Mesothelial cell of epicardium (in vitro differentiated cells): ENCODE measurements at regions not wholly inside any gene's neighbourhood (a gene's known extent, or its start where the extent isn't known, plus 50 kb on each side); places are given as distances from the start of the nearest gene placed in this dataset.

Experiments used
- DNase-seq, 2 experiments: peaks; one replicate each; pipeline ENCODE4 v3.0.0; 2021; ENCODE audit warnings: low spot score in 2 of 2; ENCODE audit not compliant: unreplicated experiment in 2 of 2
- H3K27ac Mint-ChIP-seq: 2 replicates; pipeline ENCODE4 v1.8.0; 2021; ENCODE audit warnings: mixed read lengths
- H3K27me3 Mint-ChIP-seq: 2 replicates; pipeline ENCODE4 v1.8.0; 2021; ENCODE audit warnings: low read depth, mixed read lengths
- H3K36me3 Mint-ChIP-seq: 2 replicates; pipeline ENCODE4 v1.8.0; 2021; ENCODE audit warnings: mixed read lengths
- H3K4me1 Mint-ChIP-seq: 2 replicates; pipeline ENCODE4 v1.8.0; 2021; ENCODE audit warnings: mixed read lengths
- H3K4me3 Mint-ChIP-seq: 2 replicates; pipeline ENCODE4 v1.8.0; 2021; ENCODE audit warnings: mild to moderate bottlenecking, moderate library complexity, mixed read lengths
- H3K9me3 Mint-ChIP-seq: 2 replicates; pipeline ENCODE4 v1.8.0; 2021; ENCODE audit warnings: mixed read lengths
- TF ChIP-seq, protein P1 (sequence below): fragments of 200-600 bp; sonication (generic); IDR thresholded peaks from one replicate; pipeline ENCODE4 v1.5.0; 2021; ENCODE audit warnings: antibody characterized with exemption; ENCODE audit not compliant: unreplicated experiment

DNA sequence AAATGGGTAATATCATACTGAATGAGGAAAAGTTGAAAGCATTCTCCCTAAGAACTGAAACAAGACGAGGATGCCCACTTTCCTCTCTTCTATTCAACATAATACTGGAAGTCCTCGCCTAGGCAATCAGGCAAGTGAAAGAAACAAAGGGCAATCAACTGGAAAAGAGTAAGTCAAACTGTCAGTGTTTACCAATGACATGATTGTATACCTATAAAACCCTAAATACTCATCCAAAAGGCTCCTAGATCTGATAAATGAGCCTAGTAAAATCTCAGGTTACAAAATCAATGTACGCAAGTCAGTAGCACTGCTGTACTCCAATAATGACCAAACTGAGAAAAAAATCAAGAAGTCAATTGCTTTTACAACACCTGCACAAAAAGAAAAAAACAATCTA is 575.8 kb upstream of the PRMT6 start:
- peaks cover 49% of the 10 kb centered on the region for H3K9me3 Mint-ChIP-seq
- DNase-seq = no peak
- H3K4me3 Mint-ChIP-seq = no peak overlapping the region
- no peak overlapping the region for H3K27ac Mint-ChIP-seq
- H3K36me3 Mint-ChIP-seq = no peaks in the 10 kb centered on the region
- H3K4me1 Mint-ChIP-seq = no peaks in the 10 kb centered on the region
- TF ChIP-seq, protein P1, sequence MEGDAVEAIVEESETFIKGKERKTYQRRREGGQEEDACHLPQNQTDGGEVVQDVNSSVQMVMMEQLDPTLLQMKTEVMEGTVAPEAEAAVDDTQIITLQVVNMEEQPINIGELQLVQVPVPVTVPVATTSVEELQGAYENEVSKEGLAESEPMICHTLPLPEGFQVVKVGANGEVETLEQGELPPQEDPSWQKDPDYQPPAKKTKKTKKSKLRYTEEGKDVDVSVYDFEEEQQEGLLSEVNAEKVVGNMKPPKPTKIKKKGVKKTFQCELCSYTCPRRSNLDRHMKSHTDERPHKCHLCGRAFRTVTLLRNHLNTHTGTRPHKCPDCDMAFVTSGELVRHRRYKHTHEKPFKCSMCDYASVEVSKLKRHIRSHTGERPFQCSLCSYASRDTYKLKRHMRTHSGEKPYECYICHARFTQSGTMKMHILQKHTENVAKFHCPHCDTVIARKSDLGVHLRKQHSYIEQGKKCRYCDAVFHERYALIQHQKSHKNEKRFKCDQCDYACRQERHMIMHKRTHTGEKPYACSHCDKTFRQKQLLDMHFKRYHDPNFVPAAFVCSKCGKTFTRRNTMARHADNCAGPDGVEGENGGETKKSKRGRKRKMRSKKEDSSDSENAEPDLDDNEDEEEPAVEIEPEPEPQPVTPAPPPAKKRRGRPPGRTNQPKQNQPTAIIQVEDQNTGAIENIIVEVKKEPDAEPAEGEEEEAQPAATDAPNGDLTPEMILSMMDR = no peak
- no peaks in the 10 kb centered on the region for H3K27me3 Mint-ChIP-seq

DNA sequence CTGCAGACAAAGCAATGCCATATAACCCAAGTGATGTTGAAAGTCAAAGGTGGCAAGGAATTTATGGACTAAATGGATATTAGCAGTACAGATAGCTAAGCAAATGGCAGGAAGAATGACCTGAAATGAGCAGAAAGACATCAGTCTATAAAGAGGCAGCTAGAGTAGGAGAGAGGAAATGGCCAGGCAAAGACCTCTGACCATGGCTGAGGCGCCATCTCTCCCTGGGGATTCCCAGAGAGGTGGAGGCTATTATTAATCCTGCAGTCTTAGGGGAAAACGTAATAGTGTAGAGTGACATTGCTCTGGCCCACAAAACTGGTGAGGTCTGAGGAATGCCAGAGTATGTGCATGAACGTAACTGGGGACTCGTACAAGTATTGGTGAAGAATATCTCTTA is 563.6 kb upstream of the PRMT6 start:
- TF ChIP-seq, protein P1 = no peak
- Mint-ChIP-seq H3K36me3 (no peaks in the 10 kb centered on the region), H3K27ac (no peak overlapping the region), H3K9me3 (peaks cover 15% of the 10 kb centered on the region), H3K4me3 (no peak overlapping the region), H3K4me1 (no peaks in the 10 kb centered on the region), H3K27me3 (no peaks in the 10 kb centered on the region)
- DNase-seq = no peak

DNA sequence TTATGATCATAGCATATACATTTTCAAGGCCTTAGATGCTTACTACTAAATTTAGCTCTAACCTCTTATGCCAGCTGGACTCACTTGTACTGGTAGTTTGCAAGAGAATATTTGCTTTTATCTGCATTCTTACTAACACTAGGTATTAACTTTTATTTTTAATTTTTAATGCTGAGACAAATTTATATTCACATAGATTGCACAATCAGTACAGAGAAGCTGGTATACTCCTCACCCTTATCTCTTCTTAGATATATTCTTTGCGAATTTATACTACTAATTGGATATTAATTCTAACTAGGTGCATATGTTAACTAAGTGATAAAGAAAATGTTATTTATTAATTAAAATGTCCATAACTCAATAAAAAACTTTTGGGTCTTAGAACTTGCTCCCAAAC is 561.8 kb upstream of the PRMT6 start:
- H3K9me3 Mint-ChIP-seq = no peaks in the 10 kb centered on the region
- H3K36me3 Mint-ChIP-seq = no peaks in the 10 kb centered on the region
- TF ChIP-seq, protein P1 = no peak
- no peaks in the 10 kb centered on the region for H3K4me1 Mint-ChIP-seq
- no peak for DNase-seq
- no peak overlapping the region for H3K4me3 Mint-ChIP-seq
- H3K27me3 Mint-ChIP-seq = no peaks in the 10 kb centered on the region
- H3K27ac Mint-ChIP-seq = no peak overlapping the region

DNA sequence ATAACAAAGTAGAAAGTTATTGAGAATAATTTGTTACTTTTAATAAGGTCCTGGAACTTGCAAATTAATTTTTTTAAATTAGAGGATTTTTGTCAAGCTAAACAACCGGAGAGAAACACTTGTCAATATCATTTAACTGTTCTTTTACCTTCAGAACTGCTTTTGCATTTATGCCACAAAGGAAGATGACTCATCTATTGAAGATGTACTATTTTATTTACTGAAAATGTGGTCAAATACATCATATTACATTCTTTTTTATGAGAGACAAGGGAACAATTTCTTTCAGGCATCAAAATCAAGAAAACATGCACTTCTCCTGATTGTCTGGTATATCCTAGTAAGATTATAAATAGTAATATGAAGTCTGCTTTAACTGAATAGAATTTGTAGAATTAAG is 558.2 kb upstream of the PRMT6 start:
- TF ChIP-seq, protein P1 = no peak
- no peaks in the 10 kb centered on the region for H3K36me3 Mint-ChIP-seq
- H3K4me1 Mint-ChIP-seq = no peaks in the 10 kb centered on the region

DNA sequence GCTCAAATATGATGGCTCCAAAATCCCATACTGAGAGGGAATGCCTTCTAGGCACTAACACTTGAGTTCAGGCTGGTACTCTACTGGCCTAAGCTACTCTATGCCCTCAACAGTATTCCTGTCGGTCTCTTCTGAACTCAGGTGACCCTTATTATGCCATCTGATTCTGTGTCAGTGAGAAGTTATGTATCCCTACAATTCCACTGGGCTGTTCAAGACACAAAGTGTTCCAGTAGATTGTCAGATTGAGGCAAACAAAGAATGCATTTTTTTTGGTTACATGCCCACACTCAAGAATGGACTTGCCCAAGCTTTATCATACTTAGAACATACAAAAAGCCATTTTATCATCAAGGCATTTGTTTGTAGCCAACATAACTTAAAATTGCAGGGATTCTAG is 553.8 kb upstream of the PRMT6 start:
- no peaks in the 10 kb centered on the region for H3K4me1 Mint-ChIP-seq
- H3K36me3 Mint-ChIP-seq = no peaks in the 10 kb centered on the region
- no peak overlapping the region for H3K27ac Mint-ChIP-seq
- H3K9me3 Mint-ChIP-seq = no peaks in the 10 kb centered on the region
- H3K27me3 Mint-ChIP-seq = no peaks in the 10 kb centered on the region
- H3K4me3 Mint-ChIP-seq = no peak overlapping the region
- TF ChIP-seq, protein P1 = no peak
- no peak for DNase-seq

More for the DNA sequence above, 558.2 kb upstream of the PRMT6 start:
- no peak overlapping the region for H3K27ac Mint-ChIP-seq
- H3K27me3 Mint-ChIP-seq = no peaks in the 10 kb centered on the region
- no peak for DNase-seq
- H3K4me3 Mint-ChIP-seq = no peak overlapping the region
- no peaks in the 10 kb centered on the region for H3K9me3 Mint-ChIP-seq

DNA sequence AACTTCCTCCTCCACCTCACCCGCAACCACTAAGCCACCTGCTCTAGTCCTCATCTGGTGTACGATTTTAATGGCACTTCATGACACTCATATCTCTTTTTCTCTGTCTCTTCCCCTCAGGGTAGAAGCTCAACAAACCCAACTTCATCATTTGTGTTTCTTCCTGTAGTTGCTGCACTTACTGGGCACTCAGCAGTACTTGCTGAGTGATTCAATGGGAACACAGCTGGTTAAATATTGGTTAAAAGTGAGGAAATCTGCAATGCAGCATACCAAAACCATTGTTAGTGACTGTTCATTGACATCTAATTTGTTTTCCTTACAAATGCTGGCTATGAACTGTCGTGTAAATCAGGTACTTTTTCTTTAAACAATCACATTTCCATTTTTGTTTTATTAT is 541.1 kb upstream of the PRMT6 start:
- no peaks in the 10 kb centered on the region for H3K4me1 Mint-ChIP-seq
- H3K36me3 Mint-ChIP-seq = no peaks in the 10 kb centered on the region
- no peak for DNase-seq
- TF ChIP-seq, protein P1 = no peak
- H3K4me3 Mint-ChIP-seq = no peak overlapping the region
- H3K27me3 Mint-ChIP-seq = no peaks in the 10 kb centered on the region
- no peaks in the 10 kb centered on the region for H3K9me3 Mint-ChIP-seq
- H3K27ac Mint-ChIP-seq = no peak overlapping the region
